GM21576 (cell line): ENCODE measurements at regions not wholly inside any gene's neighbourhood (a gene's known extent, or its start where the extent isn't known, plus 50 kb on each side); places are given as distances from the start of the nearest gene placed in this dataset.

ENCODE experiments used
- ATAC-seq: cut with Tn5 transposase; IDR thresholded peaks from one replicate; pipeline ENCODE4 v1.9.1; 2021; ENCODE audit warnings: mild to moderate bottlenecking, moderate library complexity; ENCODE audit not compliant: unreplicated experiment

GRCh38 chr16:79337906-79338305 lies 262.6 kb downstream of the MAF start:
- no peak for ATAC-seq

- no peak for ATAC-seq
Observed at GRCh38 chr16:79336437-79337229, 263.9 kb downstream of the MAF start.

- no peak for ATAC-seq
Observed at GRCh38 chr16:79334127-79334526, 266.4 kb downstream of the MAF start.

GRCh38 chr16:79331066-79331465 lies 269.5 kb downstream of the MAF start:
- no peak for ATAC-seq

- ATAC-seq = no peak
Observed at GRCh38 chr16:79329967-79330366, 270.6 kb downstream of the MAF start.

- no peak for ATAC-seq
Observed at GRCh38 chr16:79329166-79329521, 271.4 kb downstream of the MAF start.

GRCh38 chr16:79328402-79329165 lies 272.0 kb downstream of the MAF start:
- ATAC-seq = no peak

- no peak for ATAC-seq
Observed at GRCh38 chr16:79327836-79328235, 272.7 kb downstream of the MAF start.

- no peak for ATAC-seq
Observed at GRCh38 chr16:79326549-79326948, 274.0 kb downstream of the MAF start.

GRCh38 chr16:79325226-79325945 lies 275.2 kb downstream of the MAF start:
- no peak for ATAC-seq

GRCh38 chr16:79320956-79321355 lies 279.6 kb downstream of the MAF start:
- ATAC-seq = no peak

- ATAC-seq = no peak
Observed at GRCh38 chr16:79318143-79318899, 282.2 kb downstream of the MAF start.

- no peak for ATAC-seq
Observed at GRCh38 chr16:79317521-79317920, 283.0 kb downstream of the MAF start.

- ATAC-seq = no peak
Observed at GRCh38 chr16:79317026-79317425, 283.5 kb downstream of the MAF start.

GRCh38 chr16:79316004-79316458 lies 284.5 kb downstream of the MAF start:
- peak; percentile 89 for ATAC-seq

GRCh38 chr16:79312502-79312901 lies 288.0 kb downstream of the MAF start:
- no peak for ATAC-seq

- ATAC-seq = no peak
Observed at GRCh38 chr16:79310710-79311109, 289.8 kb downstream of the MAF start.

GRCh38 chr16:79309606-79310005 lies 290.9 kb downstream of the MAF start:
- no peak for ATAC-seq

- ATAC-seq = no peak
Observed at GRCh38 chr16:79307214-79307613, 293.3 kb downstream of the MAF start.

GRCh38 chr16:79305074-79305473 lies 295.5 kb downstream of the MAF start:
- no peak for ATAC-seq

- no peak for ATAC-seq
Observed at GRCh38 chr16:79303959-79304387, 296.6 kb downstream of the MAF start.
